ENCODE measurements at regions not wholly inside any gene's neighbourhood (a gene's known extent, or its start where the extent isn't known, plus 50 kb on each side); places are given as distances from the start of the nearest gene placed in this dataset.
"Not testable (repeated sequence)": the region's sequence is repeated elsewhere in the genome, so short reads cannot be mapped to it uniquely, and the experiment has no call there.

GRCh38 chr7:13717031-13717430 lies 272.4 kb downstream of the ETV1 start:
- DNase-seq (ENCODE audit: low spot score) = no peak

- no peak for DNase-seq (ENCODE audit: low spot score)
These were observed 265.1 kb downstream of the ETV1 start for GRCh38 chr7:13724191-13724976.

DNA sequence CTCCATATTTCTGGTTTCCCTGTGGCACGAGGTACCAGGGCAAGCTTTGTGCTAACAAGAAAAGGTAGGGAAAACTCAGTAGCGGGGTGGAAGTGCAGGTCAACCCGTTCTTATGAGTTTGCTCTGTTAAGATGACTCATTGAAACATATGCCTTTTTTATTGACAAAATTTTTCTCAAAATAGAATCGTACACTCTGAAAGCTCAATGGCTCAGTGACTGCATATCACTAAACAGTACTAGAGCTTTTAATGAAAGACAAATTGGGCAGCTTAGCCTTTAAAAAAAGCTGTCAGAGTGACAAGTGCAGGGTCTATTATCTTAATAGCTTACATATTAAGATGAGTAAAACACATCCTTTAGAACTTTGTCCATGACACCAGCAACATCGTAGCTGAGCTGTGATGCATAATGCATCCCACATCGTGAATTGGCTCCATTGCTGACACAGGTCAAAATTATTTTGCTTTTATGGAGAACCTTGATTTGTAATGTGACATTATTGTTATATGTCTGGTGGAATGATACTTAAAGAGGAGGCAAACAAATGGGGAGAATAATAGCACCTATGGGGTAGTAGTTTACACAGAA lies 264.4 kb downstream of the ETV1 start:
- DNase-seq (ENCODE audit: low spot score) = no peak

- DNase-seq (ENCODE audit: low spot score) = no peak
These were observed 263.9 kb downstream of the ETV1 start for GRCh38 chr7:13725591-13725990.

DNA sequence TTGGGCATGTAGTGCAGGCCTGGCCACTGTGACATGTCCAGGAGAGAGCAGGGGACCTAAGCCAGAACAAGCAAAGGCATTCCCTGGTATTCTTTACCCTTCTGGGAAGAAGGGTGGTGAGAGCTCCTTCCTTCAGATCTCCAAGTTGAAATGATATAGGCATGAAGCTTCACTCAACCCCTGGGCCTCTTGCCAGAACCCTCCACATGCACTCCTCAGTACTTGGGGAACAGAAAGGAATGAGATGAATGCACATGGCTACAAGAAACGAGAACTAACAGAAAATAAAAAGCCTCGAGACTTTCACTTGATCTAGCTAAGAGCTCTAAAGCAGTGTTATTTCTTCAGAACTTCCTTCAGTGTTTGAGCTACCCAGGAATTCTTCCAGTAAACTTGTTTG lies 262.2 kb downstream of the ETV1 start:
- DNase-seq (ENCODE audit: low spot score) = no peak

GRCh38 chr7:13727751-13728150 lies 261.7 kb downstream of the ETV1 start:
- no peak for DNase-seq (ENCODE audit: low spot score)

DNA sequence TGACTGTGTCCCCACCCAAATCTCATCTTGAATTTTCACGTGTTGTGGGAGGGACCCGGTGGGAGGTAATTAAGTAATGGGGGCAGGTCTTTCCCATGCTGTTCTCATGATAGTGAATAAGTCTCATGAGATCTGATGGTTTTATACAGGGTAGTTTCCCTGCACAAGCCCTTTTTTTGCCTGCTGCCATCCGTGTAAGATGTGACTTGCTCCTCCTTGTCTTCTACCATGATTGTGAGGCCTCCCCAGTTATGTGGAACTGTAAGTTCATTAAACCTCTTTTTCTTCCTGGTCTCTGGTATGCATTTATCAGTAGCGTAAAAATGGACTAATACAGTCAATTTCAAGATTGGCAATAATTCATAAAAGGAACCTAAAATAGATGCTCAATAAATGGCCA lies 261.0 kb downstream of the ETV1 start:
- not testable (repeated sequence) for DNase-seq (ENCODE audit: low spot score)

GRCh38 chr7:13731643-13732042 lies 257.8 kb downstream of the ETV1 start:
- no peak for DNase-seq (ENCODE audit: low spot score)

GRCh38 chr7:13737563-13737962 lies 251.9 kb downstream of the ETV1 start:
- DNase-seq (ENCODE audit: low spot score) = no peak

- DNase-seq (ENCODE audit: low spot score) = no peak
These were observed 247.3 kb downstream of the ETV1 start for GRCh38 chr7:13742126-13742525.

GRCh38 chr7:13742811-13743210 lies 246.7 kb downstream of the ETV1 start:
- peak; percentile 15 for DNase-seq (ENCODE audit: low spot score)

- no peak for DNase-seq (ENCODE audit: low spot score)
These were observed 246.2 kb downstream of the ETV1 start for GRCh38 chr7:13743226-13743625.

GRCh38 chr7:13745530-13745929 lies 243.9 kb downstream of the ETV1 start:
- no peak for DNase-seq (ENCODE audit: low spot score)

- DNase-seq (ENCODE audit: low spot score) = no peak
These were observed 240.5 kb downstream of the ETV1 start for GRCh38 chr7:13748998-13749397.

GRCh38 chr7:13749636-13750035 lies 239.8 kb downstream of the ETV1 start:
- no peak for DNase-seq (ENCODE audit: low spot score)

GRCh38 chr7:13751766-13752165 lies 237.7 kb downstream of the ETV1 start:
- DNase-seq (ENCODE audit: low spot score) = no peak

DNA sequence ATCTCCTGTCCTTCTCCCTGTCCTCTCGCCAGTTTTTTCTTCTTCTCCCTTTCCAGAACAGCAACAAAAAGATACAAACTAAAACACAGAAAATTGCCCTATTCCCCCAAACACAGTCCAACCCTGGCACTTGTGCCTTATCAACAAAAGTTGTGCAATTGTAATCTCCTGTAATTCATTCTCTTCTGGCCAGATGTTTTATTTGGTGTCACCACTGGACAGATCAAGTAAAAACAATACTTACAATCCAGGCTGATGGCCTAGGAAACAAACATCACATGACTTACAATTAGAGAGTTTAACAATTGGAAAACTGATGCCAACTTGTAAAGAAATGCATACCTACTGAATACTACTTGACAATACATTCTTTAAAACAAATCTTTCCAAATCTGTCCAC lies 231.6 kb downstream of the ETV1 start:
- no peak for DNase-seq (ENCODE audit: low spot score)

DNA sequence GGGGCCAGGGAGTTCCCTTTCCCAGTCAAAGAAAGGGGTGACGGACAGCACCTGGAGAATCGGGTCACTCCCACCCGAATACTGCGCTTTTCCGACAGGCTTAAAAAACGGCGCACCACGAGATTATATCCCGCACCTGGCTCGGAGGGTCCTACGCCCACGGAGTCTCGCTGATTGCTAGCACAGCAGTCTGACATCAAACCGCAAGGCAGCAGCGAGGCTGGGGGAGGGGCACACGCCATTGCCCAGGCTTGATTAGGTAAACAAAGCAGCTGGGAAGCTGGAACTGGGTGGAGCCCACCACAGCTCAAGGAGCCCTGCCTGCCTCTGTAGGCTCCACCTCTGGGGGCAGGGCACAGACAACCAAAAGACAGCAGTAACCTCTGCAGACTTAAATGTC lies 223.6 kb downstream of the ETV1 start:
- DNase-seq (ENCODE audit: low spot score) = not testable (repeated sequence)

GRCh38 chr7:13770305-13770704 lies 219.2 kb downstream of the ETV1 start:
- DNase-seq (ENCODE audit: low spot score) = no peak

- DNase-seq (ENCODE audit: low spot score) = no peak
These were observed 214.5 kb downstream of the ETV1 start for GRCh38 chr7:13774976-13775375.

GRCh38 chr7:13777242-13777641 lies 212.2 kb downstream of the ETV1 start:
- DNase-seq (ENCODE audit: low spot score) = no peak

- no peak for DNase-seq (ENCODE audit: low spot score)
These were observed 210.5 kb downstream of the ETV1 start for GRCh38 chr7:13778967-13779366.

DNA sequence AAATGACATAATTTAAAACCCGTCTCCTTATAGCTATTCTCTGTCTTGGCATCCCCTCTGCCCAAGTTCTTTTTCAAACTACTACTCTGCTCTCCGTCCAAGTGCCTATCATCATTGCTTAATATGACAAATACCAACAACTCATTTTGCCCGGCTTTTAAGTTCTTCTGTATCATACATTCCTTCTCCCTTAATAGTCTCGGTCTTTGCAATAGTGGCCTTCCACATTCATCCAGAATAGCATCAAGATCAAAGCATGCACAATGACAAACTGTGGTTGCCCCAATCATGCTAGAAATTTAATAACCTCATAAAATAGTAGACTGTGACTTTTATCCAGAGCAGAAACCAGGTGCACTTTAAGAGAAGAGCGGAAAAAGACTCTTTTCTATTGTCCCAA lies 198.9 kb downstream of the ETV1 start:
- DNase-seq (ENCODE audit: low spot score) = no peak

GRCh38 chr7:13792208-13792607 lies 197.3 kb downstream of the ETV1 start:
- DNase-seq (ENCODE audit: low spot score) = no peak
